HepG2 (cell line): ENCODE measurements at regions not wholly inside any gene's neighbourhood (a gene's known extent, or its start where the extent isn't known, plus 50 kb on each side); places are given as distances from the start of the nearest gene placed in this dataset.

ENCODE experiments used
- ATAC-seq: fragments of 200-7000 bp; cut with Tn5 transposase; 3 replicates; pipeline ENCODE4 v1.9.1; 2020; ENCODE audit warnings: mild to moderate bottlenecking, moderate library complexity
- BruUV-seq: library from RNA; stranded (reverse); fragments of 400-500 nt; replicated peaks from 2 replicates; lab custom pipeline; 2021; lab: Mats Ljungman, UMichigan
- CTCF ChIA-PET: fragments of 300-600 bp; formaldehyde crosslinking; extraction: SDS; loops from one replicate; lab custom pipeline; 2021; ENCODE audit warnings: low total read pairs, inconsistent platforms, low intra/inter-chr PET ratio; lab: Yijun Ruan, JAX
- POLR2A ChIA-PET: fragments of 350-600 bp; sonication (Branson Sonifier 250); formaldehyde crosslinking; loops from one replicate; lab custom pipeline; 2020; ENCODE audit warnings: antibody characterized with exemption, inconsistent platforms; lab: Yijun Ruan, JAX
- DNase-seq: peaks from one replicate; pipeline ENCODE4 v3.0.0-alpha.2; 2015; ENCODE audit warnings: low spot score
- FAIRE-seq: peaks from 3 replicates; lab custom pipeline; 2011; peaks lifted over from hg19 to GRCh38; lab: Jason Lieb, UNC
- H2AFZ ChIP-seq: one replicate; pipeline ENCODE4 v1.6.1; 2011; ENCODE audit warnings: low read length, inconsistent platforms
- H3K27ac ChIP-seq: fragments of 300-600 bp; 3 replicates; pipeline ENCODE4 v1.8.0; 2011; ENCODE audit warnings: mixed run types, mild to moderate bottlenecking, mixed read lengths, low read length, inconsistent platforms; ENCODE audit not compliant: insufficient read depth; ENCODE audit errors: extremely low read length
- H3K27me3 ChIP-seq, 2 experiments: fragments of 200-600 bp in 1 of 2; 2 replicates in 1 of 2; 3 replicates in 1 of 2; pipeline versions ENCODE4 v1.6.0 to v1.8.0; 2011; ENCODE audit warnings: low read length in 2 of 2, mild to moderate bottlenecking in 2 of 2, moderate library complexity in 2 of 2, inconsistent platforms in 1 of 2; ENCODE audit not compliant: insufficient read depth in 2 of 2, control insufficient read depth in 1 of 2
- H3K36me3 ChIP-seq, 2 experiments: fragments of 200-600 bp in 1 of 2; replicated peaks in 1 of 2; 2 replicates in 1 of 2; 3 replicates in 1 of 2; pipeline versions ENCODE4 v1.5.1 to v1.8.0; 2011; ENCODE audit warnings: low read length in 2 of 2, inconsistent platforms in 1 of 2; ENCODE audit not compliant: insufficient read depth in 2 of 2, control insufficient read depth in 1 of 2
- H3K4me1 ChIP-seq: 2 replicates; pipeline ENCODE4 v1.5.1; 2012; ENCODE audit warnings: low read length, inconsistent platforms; ENCODE audit not compliant: insufficient read depth
- H3K4me2 ChIP-seq: 2 replicates; pipeline ENCODE4 v1.6.0; 2011; ENCODE audit warnings: low read depth, low read length, inconsistent platforms
- H3K4me3 ChIP-seq, 3 experiments: fragments of 200-600 bp in 1 of 3; sonication (generic), shearing (Covaris generic) in 1 of 3; replicated peaks in 1 of 3; 2 replicates each; pipeline ENCODE4 v1.5.1; 2011 to 2016; ENCODE audit warnings: low read length in 3 of 3, inconsistent platforms in 2 of 3, low read depth in 2 of 3, mild to moderate bottlenecking in 2 of 3, control low read depth in 1 of 3, mixed read lengths in 1 of 3; ENCODE audit not compliant: insufficient read depth in 1 of 3
- H3K79me2 ChIP-seq: one replicate; pipeline ENCODE4 v1.6.1; 2011; ENCODE audit warnings: low read length, inconsistent platforms; ENCODE audit not compliant: insufficient read depth
- H3K9ac ChIP-seq: 2 replicates; pipeline ENCODE4 v1.6.0; 2011; ENCODE audit warnings: mild to moderate bottlenecking, low read depth, low read length, inconsistent platforms; ENCODE audit not compliant: insufficient read depth
- H3K9me3 ChIP-seq: 2 replicates; pipeline ENCODE4 v1.5.1; 2012; ENCODE audit warnings: mild to moderate bottlenecking, low read length
- H4K20me1 ChIP-seq: 2 replicates; pipeline ENCODE4 v1.6.0; 2011; ENCODE audit warnings: inconsistent platforms, mild to moderate bottlenecking, low read length, moderate library complexity; ENCODE audit not compliant: insufficient read depth
- ARID3A ChIP-seq: IDR thresholded peaks from 2 replicates; pipeline ENCODE4 v1.6.1; 2012; ENCODE audit warnings: low read depth, low read length, improper control_type of control experiment
- CBX2 ChIP-seq, 2 experiments: fragments of 200-600 bp in 1 of 2; sonication (generic); formaldehyde crosslinking in 1 of 2; IDR thresholded peaks; 2 replicates each; pipeline versions ENCODE4 v1.7.0 to v1.8.1; 2018 to 2022; ENCODE audit warnings: low read depth in 2 of 2, low read length in 1 of 2, mild to moderate bottlenecking in 1 of 2, missing genetic modification reagents in 1 of 2
- GTF3A ChIP-seq: sonication (generic); formaldehyde crosslinking; conservative IDR thresholded peaks from 2 replicates; pipeline ENCODE4 v1.4.0; 2020; ENCODE audit warnings: mild to moderate bottlenecking, missing genetic modification reagents
- HNRNPH1 ChIP-seq: fragments of 200-400 bp; formaldehyde crosslinking; optimal IDR thresholded peaks from 2 replicates; pipeline ENCODE3; 2017; ENCODE audit warnings: mild to moderate bottlenecking, low read depth, low read length
- KLF13 ChIP-seq: sonication (generic); formaldehyde crosslinking; IDR thresholded peaks from 2 replicates; pipeline ENCODE4 v1.4.0; 2020; ENCODE audit warnings: mild to moderate bottlenecking, missing genetic modification reagents
- MTA1 ChIP-seq: sonication (generic); formaldehyde crosslinking; IDR thresholded peaks from 2 replicates; pipeline ENCODE4 v1.4.0; 2020; ENCODE audit warnings: missing genetic modification reagents, mild to moderate bottlenecking, borderline replicate concordance
- SRY ChIP-seq: sonication (generic); formaldehyde crosslinking; IDR thresholded peaks from 2 replicates; pipeline ENCODE4 v1.8.0; 2022; ENCODE audit warnings: mild to moderate bottlenecking, missing genetic modification reagents
- ZFP36L1 ChIP-seq: sonication (generic); formaldehyde crosslinking; IDR thresholded peaks from 2 replicates; pipeline ENCODE4 v1.8.0; 2022; ENCODE audit warnings: mild to moderate bottlenecking, missing genetic modification reagents, moderate library complexity
- ZNF512B ChIP-seq: sonication (generic); formaldehyde crosslinking; IDR thresholded peaks from 2 replicates; pipeline ENCODE4 v1.5.1; 2020; ENCODE audit warnings: missing genetic modification reagents, mild to moderate bottlenecking, borderline replicate concordance
- ZUFSP ChIP-seq: sonication (generic); formaldehyde crosslinking; IDR thresholded peaks from 2 replicates; pipeline ENCODE4 v1.9.0; 2021; ENCODE audit warnings: missing genetic modification reagents, mild to moderate bottlenecking, borderline replicate concordance
- WGBS: methylation state at CpG from one replicate; pipeline ENCODE4 v1.1.6; 2017; ENCODE audit warnings: low lambda C conversion rate; 5-methylcytosine and 5-hydroxymethylcytosine counted together
- in situ Hi-C: cut with HindIII; loops from 2 replicates; pipeline ENCODE4 v1.10.0; 2017; ENCODE audit warnings: low pct_unique_long_range_greater_than_20kb; ENCODE audit not compliant: extremely low pct_ligation_motif_present
- intact Hi-C: fragments of 100-400 bp; cut with micrococcal nuclease; formaldehyde crosslinking; loops from one replicate; pipeline ENCODE4 v1.10.0; 2022; ENCODE audit not compliant: unreplicated experiment

- in situ Hi-C loops, result no loop called here
- DNase-seq, result no peak
- Histone ChIP-seq H3K79me2 (no peaks in the 10 kb centered on the region), H3K4me3 (no peak overlapping the region), H3K4me1 (no peaks in the 10 kb centered on the region), H3K27ac (no peak overlapping the region)
- TF ChIP-seq HNRNPH1, result no peak
- TF ChIP-seq CBX2 (IDR thresholded peaks at IDR 0.05; ENCODE audit: low read depth, low read length), result 0 out of 2 replicates have a peak, but pooled peaks have one; percentile 16
- TF ChIP-seq CBX2 (CRISPR knock-in tag; IDR thresholded peaks at IDR 0.05; ENCODE audit: low read depth), result no peak
- TF ChIP-seq GTF3A (CRISPR knock-in tag), result no peak
- no peak for TF ChIP-seq ZFP36L1 (CRISPR knock-in tag)
- TF ChIP-seq, all 625 proteins: peak for 1
- no peak for ATAC-seq
- ChIA-PET POLR2A (no interaction called here), CTCF (no interaction called here)
- no peak overlapping the region for H3K9ac ChIP-seq
- WGBS, result 16% methylated on average over 7 of the region's 7 CpGs
- H3K9me3 ChIP-seq, result no peaks in the 10 kb centered on the region
- BruUV-seq, result no TSS peak
- H3K27me3 ChIP-seq, result peaks cover 2 to 44% of the 10 kb centered on the region in 2 experiments
- no peak for FAIRE-seq
- no peak overlapping the region for H2AFZ ChIP-seq
- H3K36me3 ChIP-seq, result no peaks in the 10 kb centered on the region
- no peak overlapping the region for H3K4me2 ChIP-seq
- intact Hi-C loops, result no loop called here
- no peaks in the 10 kb centered on the region for H4K20me1 ChIP-seq
Measured at GRCh38 chr6:142550310-142551063, 248.7 kb downstream of the ADGRG6 start.

DNA sequence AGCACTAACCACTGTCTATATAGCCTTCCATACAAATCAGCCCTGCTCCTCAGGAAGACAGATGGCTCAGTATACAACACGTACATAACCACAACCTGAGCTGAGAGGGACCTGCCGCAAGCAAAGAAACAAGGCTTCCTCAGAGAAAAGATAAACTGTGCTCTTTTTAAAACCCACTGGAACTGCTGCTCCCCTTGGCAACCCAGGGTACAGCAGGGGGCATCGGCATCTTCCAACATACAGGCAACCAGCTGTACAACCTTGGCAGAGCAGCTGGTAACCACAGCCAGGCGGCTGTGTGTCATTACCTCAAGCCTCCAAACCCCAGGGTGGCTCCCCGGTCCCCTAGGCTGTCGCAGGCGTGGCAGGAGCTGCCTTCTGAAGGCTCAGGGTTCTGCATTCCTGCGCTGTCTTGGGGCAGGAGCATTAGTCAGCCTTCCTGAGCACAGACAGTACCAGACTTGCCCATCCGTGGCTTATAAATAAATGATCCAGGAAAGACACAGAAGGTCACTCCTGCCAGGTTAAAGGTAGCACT lies 249.5 kb downstream of the ADGRG6 start:
- in situ Hi-C loops (no loop called here), intact Hi-C loops (no loop called here)
- Histone ChIP-seq H4K20me1 (no peaks in the 10 kb centered on the region), H3K9ac (no peak overlapping the region), H2AFZ (no peak overlapping the region), H3K4me2 (no peak overlapping the region), H3K4me1 (no peaks in the 10 kb centered on the region), H3K27me3 (peaks cover 2 to 44% of the 10 kb centered on the region in 2 experiments), H3K27ac (no peak overlapping the region), H3K9me3 (no peaks in the 10 kb centered on the region), H3K4me3 (no peak overlapping the region), H3K36me3 (no peaks in the 10 kb centered on the region), H3K79me2 (no peaks in the 10 kb centered on the region)
- ChIA-PET CTCF (no interaction called here), POLR2A (no interaction called here)
- ATAC-seq (peak; percentile 52), DNase-seq (no peak), FAIRE-seq (no peak)
- 14% methylated on average over 9 of the region's 9 CpGs for WGBS
- no TSS peak for BruUV-seq
- TF ChIP-seq KLF13 (CRISPR knock-in tag), result no peak
- no peak for TF ChIP-seq ARID3A
- TF ChIP-seq SRY (CRISPR knock-in tag), result no peak
- no peak for TF ChIP-seq MTA1 (CRISPR knock-in tag)
- TF ChIP-seq ZUFSP (CRISPR knock-in tag), result no peak
- no peak for TF ChIP-seq ZNF512B
